ENCODE measurements at regions not wholly inside any gene's neighbourhood (a gene's known extent, or its start where the extent isn't known, plus 50 kb on each side); places are given as distances from the start of the nearest gene placed in this dataset.

GRCh38 chr22:49211176-49211575 is 616.5 kb downstream of the BRD1 start:
- TF ChIP-seq EZH2phosphoT487 (IDR thresholded peaks at IDR 0.05; ENCODE audit: low read length) = no peak
- TF ChIP-seq EZH2 (optimal IDR thresholded peaks at IDR 0.05; ENCODE audit: low read depth, low read length) = no peak
- TF ChIP-seq, protein P1, sequence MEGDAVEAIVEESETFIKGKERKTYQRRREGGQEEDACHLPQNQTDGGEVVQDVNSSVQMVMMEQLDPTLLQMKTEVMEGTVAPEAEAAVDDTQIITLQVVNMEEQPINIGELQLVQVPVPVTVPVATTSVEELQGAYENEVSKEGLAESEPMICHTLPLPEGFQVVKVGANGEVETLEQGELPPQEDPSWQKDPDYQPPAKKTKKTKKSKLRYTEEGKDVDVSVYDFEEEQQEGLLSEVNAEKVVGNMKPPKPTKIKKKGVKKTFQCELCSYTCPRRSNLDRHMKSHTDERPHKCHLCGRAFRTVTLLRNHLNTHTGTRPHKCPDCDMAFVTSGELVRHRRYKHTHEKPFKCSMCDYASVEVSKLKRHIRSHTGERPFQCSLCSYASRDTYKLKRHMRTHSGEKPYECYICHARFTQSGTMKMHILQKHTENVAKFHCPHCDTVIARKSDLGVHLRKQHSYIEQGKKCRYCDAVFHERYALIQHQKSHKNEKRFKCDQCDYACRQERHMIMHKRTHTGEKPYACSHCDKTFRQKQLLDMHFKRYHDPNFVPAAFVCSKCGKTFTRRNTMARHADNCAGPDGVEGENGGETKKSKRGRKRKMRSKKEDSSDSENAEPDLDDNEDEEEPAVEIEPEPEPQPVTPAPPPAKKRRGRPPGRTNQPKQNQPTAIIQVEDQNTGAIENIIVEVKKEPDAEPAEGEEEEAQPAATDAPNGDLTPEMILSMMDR (IDR thresholded peaks at IDR 0.05; ENCODE audit: low read length) = no peak
- H3K4me2 ChIP-seq (ENCODE audit: low read depth, low read length) = no peak overlapping the region
- H2AFZ ChIP-seq (ENCODE audit: low read length) = no peak overlapping the region
- H3K9me2 ChIP-seq (replicated peaks; ENCODE audit: insufficient read depth, low read length) = no peaks in the 10 kb centered on the region
- no peaks in the 10 kb centered on the region for H4K20me1 ChIP-seq (ENCODE audit: insufficient read depth, low read length)
- H3K4me3 ChIP-seq (ENCODE audit: low read length) = no peak overlapping the region
- H3K9ac ChIP-seq (ENCODE audit: low read length) = no peak overlapping the region
- no peaks in the 10 kb centered on the region for H3K9me3 ChIP-seq (replicated peaks; ENCODE audit: insufficient read depth, low read length)
- H3K4me1 ChIP-seq (ENCODE audit: low read length) = no peaks in the 10 kb centered on the region
- H3K27me3 ChIP-seq (replicated peaks; ENCODE audit: insufficient read depth, low read length) = peaks cover 48% of the 10 kb centered on the region
- H3K79me2 ChIP-seq (ENCODE audit: low read length) = no peaks in the 10 kb centered on the region
- no peaks in the 10 kb centered on the region for H3K36me3 ChIP-seq (replicated peaks; ENCODE audit: insufficient read depth, low read length)
- no peak for DNase-seq
- H3F3A ChIP-seq (ENCODE audit: insufficient read depth, low read length) = no peaks in the 10 kb centered on the region
- H3K27ac ChIP-seq (ENCODE audit: low read length) = no peak overlapping the region

DNA sequence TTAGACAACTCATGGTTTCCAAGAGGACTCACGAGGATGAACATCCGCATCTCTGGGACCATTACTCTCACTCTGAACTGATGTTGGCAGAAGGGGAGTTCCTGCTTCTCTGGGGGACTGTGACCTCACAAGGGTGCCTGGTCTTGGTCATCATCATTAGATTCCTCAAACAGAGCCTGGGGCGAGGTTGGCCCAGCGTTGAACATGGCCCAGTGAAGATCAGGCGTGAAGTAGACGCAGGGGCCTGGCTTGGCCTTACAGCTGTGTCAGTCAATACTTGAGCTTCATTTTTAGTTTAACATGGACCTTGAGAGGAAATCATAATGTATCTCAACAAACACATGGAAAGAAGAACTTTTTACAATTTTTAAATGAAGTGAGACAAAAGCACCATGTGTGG is 617.1 kb downstream of the BRD1 start:
- Histone ChIP-seq H3K9me2 (replicated peaks; ENCODE audit: insufficient read depth, low read length) (no peaks in the 10 kb centered on the region), H3K4me2 (ENCODE audit: low read depth, low read length) (no peak overlapping the region), H3K27ac (ENCODE audit: low read length) (no peak overlapping the region), H3K9me3 (replicated peaks; ENCODE audit: insufficient read depth, low read length) (no peaks in the 10 kb centered on the region), H2AFZ (ENCODE audit: low read length) (no peak overlapping the region), H3K27me3 (replicated peaks; ENCODE audit: insufficient read depth, low read length) (peaks cover 48% of the 10 kb centered on the region), H3K9ac (ENCODE audit: low read length) (no peak overlapping the region), H3K4me3 (ENCODE audit: low read length) (no peak overlapping the region), H4K20me1 (ENCODE audit: insufficient read depth, low read length) (no peaks in the 10 kb centered on the region), H3K4me1 (ENCODE audit: low read length) (no peaks in the 10 kb centered on the region), H3K79me2 (ENCODE audit: low read length) (no peaks in the 10 kb centered on the region), H3F3A (ENCODE audit: insufficient read depth, low read length) (no peaks in the 10 kb centered on the region), H3K36me3 (replicated peaks; ENCODE audit: insufficient read depth, low read length) (no peaks in the 10 kb centered on the region)
- TF ChIP-seq EZH2phosphoT487 (IDR thresholded peaks at IDR 0.05; ENCODE audit: low read length) (no peak), EZH2 (optimal IDR thresholded peaks at IDR 0.05; ENCODE audit: low read depth, low read length) (no peak)
- TF ChIP-seq, protein P1 (IDR thresholded peaks at IDR 0.05; ENCODE audit: low read length) = no peak
- DNase-seq = no peak

GRCh38 chr22:49209452-49210195 is 618.0 kb downstream of the BRD1 start:
- Histone ChIP-seq H3K9me3 (replicated peaks; ENCODE audit: insufficient read depth, low read length) (no peaks in the 10 kb centered on the region), H3K27ac (ENCODE audit: low read length) (no peak overlapping the region), H3K79me2 (ENCODE audit: low read length) (no peaks in the 10 kb centered on the region), H3K4me3 (ENCODE audit: low read length) (no peak overlapping the region), H3F3A (ENCODE audit: insufficient read depth, low read length) (no peaks in the 10 kb centered on the region), H4K20me1 (ENCODE audit: insufficient read depth, low read length) (no peaks in the 10 kb centered on the region), H3K36me3 (replicated peaks; ENCODE audit: insufficient read depth, low read length) (no peaks in the 10 kb centered on the region), H3K9ac (ENCODE audit: low read length) (no peak overlapping the region), H3K9me2 (replicated peaks; ENCODE audit: insufficient read depth, low read length) (no peaks in the 10 kb centered on the region), H3K4me2 (ENCODE audit: low read depth, low read length) (no peak overlapping the region), H3K27me3 (replicated peaks; ENCODE audit: insufficient read depth, low read length) (peaks cover 41% of the 10 kb centered on the region), H2AFZ (ENCODE audit: low read length) (no peak overlapping the region), H3K4me1 (ENCODE audit: low read length) (no peaks in the 10 kb centered on the region)
- TF ChIP-seq EZH2phosphoT487 (IDR thresholded peaks at IDR 0.05; ENCODE audit: low read length) (no peak), EZH2 (optimal IDR thresholded peaks at IDR 0.05; ENCODE audit: low read depth, low read length) (no peak)
- DNase-seq = no peak

DNA sequence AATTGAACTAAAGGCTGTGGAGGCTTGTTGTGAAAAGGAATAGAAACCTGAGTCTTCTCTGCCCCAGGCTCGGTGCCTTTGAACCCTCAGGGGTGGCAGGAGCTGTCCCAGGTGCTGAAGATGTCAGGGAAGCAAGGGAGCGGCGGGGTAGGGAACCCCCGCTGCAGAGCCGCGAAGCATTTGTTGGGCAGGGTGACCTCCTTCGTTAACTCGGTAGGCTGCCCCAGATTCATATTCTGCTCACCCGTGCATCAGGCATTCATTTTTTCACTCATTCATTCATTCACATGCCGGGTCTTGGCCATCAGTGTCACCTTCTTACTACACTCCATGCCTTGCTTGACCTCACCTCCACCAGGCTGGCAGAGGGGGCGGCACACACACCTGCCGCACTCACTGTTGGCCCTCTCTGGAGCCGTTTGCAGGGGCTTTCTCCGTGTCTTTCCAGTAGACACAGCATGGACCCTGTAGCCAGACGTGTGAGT is 618.9 kb downstream of the BRD1 start:
- H4K20me1 ChIP-seq (ENCODE audit: insufficient read depth, low read length) = no peaks in the 10 kb centered on the region
- peaks cover 39% of the 10 kb centered on the region for H3K27me3 ChIP-seq (replicated peaks; ENCODE audit: insufficient read depth, low read length)
- H3K36me3 ChIP-seq (replicated peaks; ENCODE audit: insufficient read depth, low read length) = no peaks in the 10 kb centered on the region
- DNase-seq = peak; percentile 8
- no peaks in the 10 kb centered on the region for H3F3A ChIP-seq (ENCODE audit: insufficient read depth, low read length)
- H3K4me1 ChIP-seq (ENCODE audit: low read length) = no peaks in the 10 kb centered on the region
- H3K4me2 ChIP-seq (ENCODE audit: low read depth, low read length) = no peak overlapping the region
- H3K9me2 ChIP-seq (replicated peaks; ENCODE audit: insufficient read depth, low read length) = no peaks in the 10 kb centered on the region
- H3K9me3 ChIP-seq (replicated peaks; ENCODE audit: insufficient read depth, low read length) = no peaks in the 10 kb centered on the region
- H3K4me3 ChIP-seq (ENCODE audit: low read length) = no peak overlapping the region
- no peak for TF ChIP-seq EZH2 (optimal IDR thresholded peaks at IDR 0.05; ENCODE audit: low read depth, low read length)
- TF ChIP-seq, protein P1 (IDR thresholded peaks at IDR 0.05; ENCODE audit: low read length) = no peak
- TF ChIP-seq EZH2phosphoT487 (IDR thresholded peaks at IDR 0.05; ENCODE audit: low read length) = no peak
- H3K9ac ChIP-seq (ENCODE audit: low read length) = no peak overlapping the region
- H2AFZ ChIP-seq (ENCODE audit: low read length) = no peak overlapping the region
- no peaks in the 10 kb centered on the region for H3K79me2 ChIP-seq (ENCODE audit: low read length)
- no peak overlapping the region for H3K27ac ChIP-seq (ENCODE audit: low read length)

Data from MM.1S (cell line).